Activated CD8-positive, alpha-beta T cell treated with anti-CD3 and anti-CD28 coated beads, Interleukin-2, amount 10 ng/mL, durations not matched to agents 7 days and 5 days (primary cell): ENCODE measurements at regions not wholly inside any gene's neighbourhood (a gene's known extent, or its start where the extent isn't known, plus 50 kb on each side); places are given as distances from the start of the nearest gene placed in this dataset.

Experiments used
- ATAC-seq: fragments of 150-1000 bp; cut with Tn5 transposase; one replicate; pipeline ENCODE4 v1.10.0; 2021; ENCODE audit warnings: moderate library complexity
- CTCF ChIA-PET: fragments of 350-600 bp; sonication (Branson Sonifier 250); formaldehyde crosslinking; loops from one replicate; lab custom pipeline; 2021; ENCODE audit warnings: antibody characterized with exemption; lab: Charles Lee
- POLR2A ChIA-PET: fragments of 350-600 bp; sonication (Branson Sonifier 250); formaldehyde crosslinking; loops from one replicate; lab custom pipeline; 2021; ENCODE audit warnings: antibody characterized with exemption; lab: Charles Lee
- DNase-seq: peaks from one replicate; pipeline ENCODE4 v3.0.0-alpha.2; 2020
- H3K27ac Mint-ChIP-seq: one replicate; pipeline ENCODE4 v1.8.0; 2021; ENCODE audit warnings: mild to moderate bottlenecking, mixed read lengths
- H3K27me3 Mint-ChIP-seq: one replicate; pipeline ENCODE4 v1.8.0; 2021; ENCODE audit warnings: low read depth, mixed read lengths
- H3K36me3 Mint-ChIP-seq: one replicate; pipeline ENCODE4 v1.8.0; 2021; ENCODE audit warnings: low read depth, mixed read lengths
- H3K4me1 Mint-ChIP-seq: one replicate; pipeline ENCODE4 v1.8.0; 2021; ENCODE audit warnings: low read depth, mixed read lengths
- H3K4me3 Mint-ChIP-seq: one replicate; pipeline ENCODE4 v1.8.0; 2021; ENCODE audit warnings: mild to moderate bottlenecking, mixed read lengths
- H3K9me3 Mint-ChIP-seq: one replicate; pipeline ENCODE4 v1.8.0; 2022; ENCODE audit warnings: mixed read lengths; ENCODE audit not compliant: insufficient read depth

DNA sequence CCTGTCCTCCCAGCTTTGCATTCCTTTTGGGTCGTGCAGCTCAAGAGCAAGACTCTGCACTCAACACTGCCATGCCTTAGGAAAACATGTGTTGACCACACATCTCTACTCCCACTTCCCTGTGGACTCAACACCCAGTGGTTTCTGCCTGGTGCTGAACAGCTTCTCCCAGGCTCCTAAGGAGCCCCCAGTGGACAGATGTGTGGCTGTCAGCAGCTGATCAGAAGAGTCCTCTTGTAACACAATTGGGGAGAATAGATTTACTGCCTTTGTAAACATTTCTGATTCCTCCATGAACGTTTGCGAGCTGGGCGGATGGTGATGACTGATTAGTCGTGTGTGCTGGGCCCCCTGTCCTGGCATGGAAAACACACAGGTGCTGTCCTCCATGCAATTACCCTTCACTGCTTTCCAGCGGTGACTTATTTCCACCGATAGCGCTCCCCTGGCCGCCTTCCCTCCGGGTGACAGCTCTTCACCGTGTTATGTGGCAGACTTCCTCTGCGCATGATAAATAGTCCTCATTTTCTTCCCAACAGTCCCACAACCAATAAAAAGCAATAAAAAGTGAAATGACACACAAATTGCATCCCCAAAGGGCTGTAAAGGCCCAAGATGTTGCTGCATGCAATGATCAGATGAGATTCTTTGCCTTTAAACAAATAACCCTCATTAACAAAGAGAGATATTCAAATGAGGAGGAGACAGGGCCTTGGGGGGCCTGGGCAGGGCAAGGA lies 249.4 kb upstream of the AJAP1 start:
- no peak overlapping the region for H3K27ac Mint-ChIP-seq
- no peaks in the 10 kb centered on the region for H3K9me3 Mint-ChIP-seq
- no peaks in the 10 kb centered on the region for H3K27me3 Mint-ChIP-seq
- ChIA-PET CTCF (no interaction called here), POLR2A (no interaction called here)
- no peak overlapping the region for H3K4me3 Mint-ChIP-seq
- DNase-seq = no peak
- no peaks in the 10 kb centered on the region for H3K36me3 Mint-ChIP-seq
- no peak for ATAC-seq
- no peaks in the 10 kb centered on the region for H3K4me1 Mint-ChIP-seq

DNA sequence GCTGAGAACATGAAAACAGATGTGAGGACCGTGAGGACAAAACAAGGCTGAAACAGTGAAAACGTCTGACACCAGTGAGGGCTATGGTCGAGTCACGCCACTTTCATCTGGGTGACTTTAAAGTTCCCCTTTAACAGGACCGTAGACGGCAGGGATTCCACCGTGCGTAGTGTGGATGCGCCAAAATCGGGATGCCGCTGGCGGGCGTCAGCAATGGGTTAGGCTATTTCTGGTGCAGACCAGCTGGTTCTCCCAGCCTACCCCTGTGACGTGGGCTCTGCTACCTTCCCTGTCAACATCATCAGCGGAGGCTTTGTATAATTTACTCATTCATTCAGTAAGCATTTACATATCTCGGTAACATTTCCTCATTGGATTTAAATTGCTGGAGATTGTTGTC lies 246.6 kb upstream of the AJAP1 start:
- Mint-ChIP-seq H3K27ac (no peak overlapping the region), H3K27me3 (no peaks in the 10 kb centered on the region), H3K4me3 (no peak overlapping the region), H3K4me1 (no peaks in the 10 kb centered on the region), H3K36me3 (no peaks in the 10 kb centered on the region), H3K9me3 (no peaks in the 10 kb centered on the region)
- CTCF ChIA-PET = no interaction called here
- ATAC-seq (no peak), DNase-seq (no peak)
- POLR2A ChIA-PET = no interaction called here

- DNase-seq (no peak), ATAC-seq (no peak)
- Mint-ChIP-seq H3K4me3 (no peak overlapping the region), H3K27me3 (no peaks in the 10 kb centered on the region), H3K36me3 (no peaks in the 10 kb centered on the region), H3K4me1 (no peaks in the 10 kb centered on the region), H3K27ac (no peak overlapping the region), H3K9me3 (no peaks in the 10 kb centered on the region)
- POLR2A ChIA-PET = no interaction called here
- CTCF ChIA-PET = no interaction called here
Measured at GRCh38 chr1:4408380-4408779, 246.0 kb upstream of the AJAP1 start.

GRCh38 chr1:4411862-4412261 lies 242.5 kb upstream of the AJAP1 start:
- Mint-ChIP-seq H3K27ac (no peak overlapping the region), H3K9me3 (no peaks in the 10 kb centered on the region), H3K27me3 (no peaks in the 10 kb centered on the region), H3K36me3 (no peaks in the 10 kb centered on the region), H3K4me3 (no peak overlapping the region), H3K4me1 (no peaks in the 10 kb centered on the region)
- DNase-seq = no peak
- no peak for ATAC-seq
- ChIA-PET POLR2A (interaction anchor here (0.7 kb wide), 1 partner anchor 9 kb away, joined by 3 read pairs; no protein-coding TSS in a partner anchor), CTCF (no interaction called here)

DNA sequence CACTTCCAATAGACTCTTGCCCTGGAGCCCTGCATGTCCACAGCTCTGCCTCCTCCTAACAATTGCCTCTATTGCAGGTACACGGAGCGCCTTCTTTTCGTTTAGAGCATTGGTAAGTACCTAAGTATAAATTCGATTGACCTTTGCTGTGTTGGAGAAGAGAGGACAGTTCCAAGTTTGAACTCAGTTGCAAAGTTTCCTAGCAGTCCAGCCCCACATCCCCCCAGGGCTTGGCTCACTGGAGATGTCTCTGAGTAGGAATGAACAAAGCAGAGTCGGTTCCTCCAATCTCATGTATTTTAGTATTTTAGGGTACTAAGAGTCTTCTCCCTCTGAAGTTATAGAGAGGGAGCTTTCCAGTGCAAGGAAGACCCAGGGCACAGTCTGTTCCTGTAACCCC lies 238.9 kb upstream of the AJAP1 start:
- Mint-ChIP-seq H3K9me3 (no peaks in the 10 kb centered on the region), H3K4me3 (no peak overlapping the region), H3K36me3 (no peaks in the 10 kb centered on the region), H3K27ac (no peak overlapping the region), H3K27me3 (no peaks in the 10 kb centered on the region), H3K4me1 (no peaks in the 10 kb centered on the region)
- DNase-seq = no peak
- POLR2A ChIA-PET = no interaction called here
- no peak for ATAC-seq
- CTCF ChIA-PET = no interaction called here

DNA sequence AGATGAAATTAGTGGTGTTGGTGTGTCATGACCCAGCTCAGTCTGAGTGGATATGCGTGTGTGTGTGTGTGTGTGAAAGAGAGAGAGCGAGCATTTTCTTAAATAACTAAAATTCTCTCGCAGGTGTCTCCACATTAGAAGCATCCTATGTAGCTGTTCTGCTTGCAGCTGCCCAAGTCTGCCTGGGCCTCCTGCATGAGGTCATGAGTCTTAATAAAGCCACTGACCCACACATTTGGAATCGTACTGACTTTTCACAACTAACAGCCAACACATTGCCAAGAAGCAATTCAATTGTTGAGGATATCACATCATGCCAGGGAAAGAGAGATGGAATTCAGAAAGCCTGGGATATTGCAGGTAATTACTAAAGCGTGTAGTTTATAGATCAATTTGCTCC lies 238.2 kb upstream of the AJAP1 start:
- Mint-ChIP-seq H3K27me3 (no peaks in the 10 kb centered on the region), H3K9me3 (no peaks in the 10 kb centered on the region), H3K36me3 (no peaks in the 10 kb centered on the region), H3K4me1 (no peaks in the 10 kb centered on the region), H3K27ac (no peak overlapping the region), H3K4me3 (no peak overlapping the region)
- no peak for DNase-seq
- CTCF ChIA-PET = no interaction called here
- no peak for ATAC-seq
- POLR2A ChIA-PET = no interaction called here

DNA sequence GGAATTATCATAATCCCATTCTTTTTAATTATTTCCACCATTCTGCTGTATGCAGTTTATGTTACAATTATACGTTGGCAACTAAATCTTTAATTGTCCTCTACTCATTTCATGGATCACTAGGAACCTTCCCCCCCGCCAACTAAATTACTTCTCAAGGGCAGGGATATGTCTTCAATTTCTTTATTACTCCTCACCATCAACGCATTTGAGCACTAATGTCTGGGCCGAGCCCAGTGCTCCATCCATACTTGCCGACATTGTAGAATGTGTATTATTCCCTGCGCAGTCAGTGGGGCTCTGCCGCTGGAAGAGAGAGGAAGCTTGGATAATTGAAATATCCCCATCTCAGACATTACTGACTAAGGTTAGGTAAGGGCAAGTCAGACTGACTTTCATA lies 236.4 kb upstream of the AJAP1 start:
- Mint-ChIP-seq H3K27me3 (no peaks in the 10 kb centered on the region), H3K27ac (no peak overlapping the region), H3K4me3 (no peak overlapping the region), H3K4me1 (no peaks in the 10 kb centered on the region), H3K9me3 (no peaks in the 10 kb centered on the region), H3K36me3 (no peaks in the 10 kb centered on the region)
- POLR2A ChIA-PET = no interaction called here
- DNase-seq = no peak
- CTCF ChIA-PET = no interaction called here
- ATAC-seq = no peak

GRCh38 chr1:4421986-4422385 lies 232.4 kb upstream of the AJAP1 start:
- ATAC-seq = no peak
- no peak overlapping the region for H3K27ac Mint-ChIP-seq
- no peaks in the 10 kb centered on the region for H3K9me3 Mint-ChIP-seq
- no peak for DNase-seq
- H3K4me3 Mint-ChIP-seq = no peak overlapping the region
- no peaks in the 10 kb centered on the region for H3K36me3 Mint-ChIP-seq
- H3K4me1 Mint-ChIP-seq = no peaks in the 10 kb centered on the region
- ChIA-PET POLR2A (no interaction called here), CTCF (no interaction called here)
- no peaks in the 10 kb centered on the region for H3K27me3 Mint-ChIP-seq

GRCh38 chr1:4422504-4423289 lies 231.7 kb upstream of the AJAP1 start:
- no peaks in the 10 kb centered on the region for H3K27me3 Mint-ChIP-seq
- no peak overlapping the region for H3K4me3 Mint-ChIP-seq
- no peaks in the 10 kb centered on the region for H3K4me1 Mint-ChIP-seq
- no peaks in the 10 kb centered on the region for H3K36me3 Mint-ChIP-seq
- ChIA-PET POLR2A (no interaction called here), CTCF (no interaction called here)
- no peak overlapping the region for H3K27ac Mint-ChIP-seq
- H3K9me3 Mint-ChIP-seq = no peaks in the 10 kb centered on the region
- no peak for DNase-seq
- ATAC-seq = no peak

- H3K27me3 Mint-ChIP-seq = no peaks in the 10 kb centered on the region
- no peak overlapping the region for H3K4me3 Mint-ChIP-seq
- no peaks in the 10 kb centered on the region for H3K4me1 Mint-ChIP-seq
- ChIA-PET POLR2A (no interaction called here), CTCF (no interaction called here)
- no peaks in the 10 kb centered on the region for H3K9me3 Mint-ChIP-seq
- ATAC-seq (no peak), DNase-seq (no peak)
- no peaks in the 10 kb centered on the region for H3K36me3 Mint-ChIP-seq
- no peak overlapping the region for H3K27ac Mint-ChIP-seq
Measured at GRCh38 chr1:4424254-4424653, 230.2 kb upstream of the AJAP1 start.

GRCh38 chr1:4424766-4425165 lies 229.6 kb upstream of the AJAP1 start:
- H3K27me3 Mint-ChIP-seq = no peaks in the 10 kb centered on the region
- no peak overlapping the region for H3K4me3 Mint-ChIP-seq
- ATAC-seq (no peak), DNase-seq (no peak)
- POLR2A ChIA-PET = no interaction called here
- no peaks in the 10 kb centered on the region for H3K4me1 Mint-ChIP-seq
- CTCF ChIA-PET = no interaction called here
- no peak overlapping the region for H3K27ac Mint-ChIP-seq
- no peaks in the 10 kb centered on the region for H3K36me3 Mint-ChIP-seq
- H3K9me3 Mint-ChIP-seq = no peaks in the 10 kb centered on the region

DNA sequence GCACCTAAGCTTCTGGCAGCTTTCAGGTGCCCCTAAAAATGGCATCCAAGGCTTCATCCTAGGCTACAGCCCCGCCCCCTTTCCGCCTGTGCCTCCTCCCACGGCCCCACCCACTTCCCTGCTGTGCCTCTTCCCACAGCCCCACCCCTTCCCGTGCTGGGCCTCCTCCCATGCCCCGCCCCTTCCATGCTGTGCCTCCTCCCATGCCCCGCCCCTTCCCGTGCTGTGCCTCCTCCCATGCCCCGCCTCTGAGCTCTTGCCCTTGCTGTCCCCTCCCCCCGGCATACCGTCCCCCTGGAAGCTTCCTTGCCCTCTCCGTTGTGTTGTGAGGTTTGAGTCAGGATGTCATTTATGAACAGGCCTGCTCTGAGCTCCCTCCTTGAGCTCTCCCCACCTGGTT lies 228.5 kb upstream of the AJAP1 start:
- Mint-ChIP-seq H3K4me3 (no peak overlapping the region), H3K27me3 (no peaks in the 10 kb centered on the region), H3K9me3 (no peaks in the 10 kb centered on the region), H3K36me3 (no peaks in the 10 kb centered on the region), H3K4me1 (no peaks in the 10 kb centered on the region), H3K27ac (no peak overlapping the region)
- no peak for DNase-seq
- ChIA-PET CTCF (no interaction called here), POLR2A (no interaction called here)
- no peak for ATAC-seq
